ENCODE measurements at regions not wholly inside any gene's neighbourhood (a gene's known extent, or its start where the extent isn't known, plus 50 kb on each side); places are given as distances from the start of the nearest gene placed in this dataset.

- Histone ChIP-seq H3K36me3 (ENCODE audit: control insufficient read depth in 2 of 3, insufficient read depth in 3 of 3, low read length in 3 of 3) (no peaks in the 10 kb centered on the region), H3K9me3 (ENCODE audit: control insufficient read depth in 2 of 3, insufficient read depth in 1 of 3, low read length in 3 of 3) (no peaks in the 10 kb centered on the region), H3K27me3 (ENCODE audit: control insufficient read depth, insufficient read depth, low read length) (no peaks in the 10 kb centered on the region), H3K27ac (ENCODE audit: low read depth in 2 of 2, low read length in 2 of 2) (no peak overlapping the region), H3K4me1 (ENCODE audit: control insufficient read depth in 2 of 3, insufficient read depth in 2 of 3, low read depth in 1 of 3, low read length in 3 of 3) (no peaks in the 10 kb centered on the region), H3K9ac (ENCODE audit: low read length in 3 of 3) (no peak overlapping the region), H3K4me3 (ENCODE audit: low read length in 3 of 3) (no peak overlapping the region)
- DNase-seq (no peak), FAIRE-seq (no peak)
- intact Hi-C loops (cut with DNase I) = no loop called here
- no peak for TF ChIP-seq CTCF (IDR thresholded peaks at IDR 0.05; ENCODE audit: borderline replicate concordance, extremely low read depth, insufficient read depth)
These were observed 154.7 kb downstream of the DACT1 start for GRCh38 chr14:58792416-58792815.

- intact Hi-C loops (cut with DNase I) = no loop called here
- DNase-seq (no peak), FAIRE-seq (no peak)
- Histone ChIP-seq H3K36me3 (ENCODE audit: control insufficient read depth in 2 of 3, insufficient read depth in 3 of 3, low read length in 3 of 3) (no peaks in the 10 kb centered on the region), H3K9ac (ENCODE audit: low read length in 3 of 3) (no peak overlapping the region), H3K9me3 (ENCODE audit: control insufficient read depth in 2 of 3, insufficient read depth in 1 of 3, low read length in 3 of 3) (no peaks in the 10 kb centered on the region), H3K4me1 (ENCODE audit: control insufficient read depth in 2 of 3, insufficient read depth in 2 of 3, low read depth in 1 of 3, low read length in 3 of 3) (no peaks in the 10 kb centered on the region), H3K27ac (ENCODE audit: low read depth in 2 of 2, low read length in 2 of 2) (no peak overlapping the region), H3K27me3 (ENCODE audit: control insufficient read depth, insufficient read depth, low read length) (no peaks in the 10 kb centered on the region), H3K4me3 (ENCODE audit: low read length in 3 of 3) (no peak overlapping the region)
- no peak for TF ChIP-seq CTCF (IDR thresholded peaks at IDR 0.05; ENCODE audit: borderline replicate concordance, extremely low read depth, insufficient read depth)
These were observed 155.5 kb downstream of the DACT1 start for GRCh38 chr14:58793131-58793740.

GRCh38 chr14:58794993-58795762 lies 157.4 kb downstream of the DACT1 start:
- Histone ChIP-seq H3K27me3 (ENCODE audit: control insufficient read depth, insufficient read depth, low read length) (no peaks in the 10 kb centered on the region), H3K4me3 (ENCODE audit: low read length in 3 of 3) (no peak overlapping the region), H3K9me3 (ENCODE audit: control insufficient read depth in 2 of 3, insufficient read depth in 1 of 3, low read length in 3 of 3) (no peaks in the 10 kb centered on the region), H3K27ac (ENCODE audit: low read depth in 2 of 2, low read length in 2 of 2) (no peak overlapping the region), H3K4me1 (ENCODE audit: control insufficient read depth in 2 of 3, insufficient read depth in 2 of 3, low read depth in 1 of 3, low read length in 3 of 3) (no peaks in the 10 kb centered on the region), H3K9ac (ENCODE audit: low read length in 3 of 3) (no peak overlapping the region), H3K36me3 (ENCODE audit: control insufficient read depth in 2 of 3, insufficient read depth in 3 of 3, low read length in 3 of 3) (no peaks in the 10 kb centered on the region)
- DNase-seq = no peak
- no peak for TF ChIP-seq CTCF (IDR thresholded peaks at IDR 0.05; ENCODE audit: borderline replicate concordance, extremely low read depth, insufficient read depth)
- no peak for FAIRE-seq
- intact Hi-C loops (cut with DNase I) = no loop called here

All from kidney (tissue), 13 donors.